Sigmoid colon (tissue), 4 donors: ENCODE measurements at regions not wholly inside any gene's neighbourhood (a gene's known extent, or its start where the extent isn't known, plus 50 kb on each side); places are given as distances from the start of the nearest gene placed in this dataset.

Experiments used
- EP300 ChIP-seq, 4 donors: sonication (generic); formaldehyde crosslinking; IDR thresholded peaks; one replicate each; pipeline ENCODE4 v1.6.1; 2017; ENCODE audit warnings: antibody characterized with exemption in 4 of 4
- POLR2A ChIP-seq, 2 donors: fragments of 450-650 bp; IDR thresholded peaks; one replicate each; pipeline ENCODE4 v1.6.1; 2016; ENCODE audit warnings: antibody characterized with exemption in 2 of 2, mild to moderate bottlenecking in 2 of 2, moderate library complexity in 2 of 2
- POLR2AphosphoS5 ChIP-seq, 4 donors: sonication (generic); formaldehyde crosslinking; IDR thresholded peaks; one replicate each; pipeline ENCODE4 v1.6.1; 2017; ENCODE audit warnings: antibody characterized with exemption in 4 of 4
- TF ChIP-seq, protein P1 (sequence below), 4 experiments: fragments of 450-650 bp in 3 of 4; fragments of 200-600 bp in 1 of 4; IDR thresholded peaks; one replicate each; pipeline ENCODE4 v1.5.1; 2016 to 2019; ENCODE audit warnings: antibody characterized with exemption in 4 of 4, mild to moderate bottlenecking in 3 of 4, moderate library complexity in 2 of 4

DNA sequence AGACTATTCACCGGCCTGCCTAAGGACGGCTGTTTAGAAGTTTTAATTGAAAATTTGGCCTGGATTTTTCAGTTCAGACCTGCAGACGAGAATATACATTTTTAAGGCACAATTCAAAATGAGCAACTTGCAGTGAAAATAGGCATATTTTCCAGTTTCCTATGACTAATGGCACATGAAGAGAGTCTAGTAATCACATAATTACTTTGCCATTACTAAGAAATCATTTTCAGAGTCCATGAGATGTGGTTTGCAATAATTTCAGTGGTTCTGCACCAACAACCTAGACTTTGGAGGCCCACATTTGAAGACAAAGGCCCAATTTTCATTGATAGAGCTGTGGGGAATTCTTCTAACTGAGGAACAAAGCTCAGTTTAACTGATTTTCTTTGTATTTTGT, 205.3 kb downstream of the SOX2 start:
- TF ChIP-seq, protein P1, sequence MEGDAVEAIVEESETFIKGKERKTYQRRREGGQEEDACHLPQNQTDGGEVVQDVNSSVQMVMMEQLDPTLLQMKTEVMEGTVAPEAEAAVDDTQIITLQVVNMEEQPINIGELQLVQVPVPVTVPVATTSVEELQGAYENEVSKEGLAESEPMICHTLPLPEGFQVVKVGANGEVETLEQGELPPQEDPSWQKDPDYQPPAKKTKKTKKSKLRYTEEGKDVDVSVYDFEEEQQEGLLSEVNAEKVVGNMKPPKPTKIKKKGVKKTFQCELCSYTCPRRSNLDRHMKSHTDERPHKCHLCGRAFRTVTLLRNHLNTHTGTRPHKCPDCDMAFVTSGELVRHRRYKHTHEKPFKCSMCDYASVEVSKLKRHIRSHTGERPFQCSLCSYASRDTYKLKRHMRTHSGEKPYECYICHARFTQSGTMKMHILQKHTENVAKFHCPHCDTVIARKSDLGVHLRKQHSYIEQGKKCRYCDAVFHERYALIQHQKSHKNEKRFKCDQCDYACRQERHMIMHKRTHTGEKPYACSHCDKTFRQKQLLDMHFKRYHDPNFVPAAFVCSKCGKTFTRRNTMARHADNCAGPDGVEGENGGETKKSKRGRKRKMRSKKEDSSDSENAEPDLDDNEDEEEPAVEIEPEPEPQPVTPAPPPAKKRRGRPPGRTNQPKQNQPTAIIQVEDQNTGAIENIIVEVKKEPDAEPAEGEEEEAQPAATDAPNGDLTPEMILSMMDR (IDR thresholded peaks at IDR 0.05): no peak
- TF ChIP-seq POLR2A (IDR thresholded peaks at IDR 0.05) (no peak), EP300 (IDR thresholded peaks at IDR 0.05) (no peak), POLR2AphosphoS5 (IDR thresholded peaks at IDR 0.05) (no peak)
